ENCODE measurements at regions not wholly inside any gene's neighbourhood (a gene's known extent, or its start where the extent isn't known, plus 50 kb on each side); places are given as distances from the start of the nearest gene placed in this dataset.

GRCh38 chr9:22954964-22955363 lies 508.3 kb downstream of the DMRTA1 start:
- no CpG with 5 or more reads among the region's 5 CpGs for WGBS, 2 donors (ENCODE audit: extremely low coverage in 2 of 2, insufficient read length in 2 of 2, insufficient replicate concordance in 1 of 2)
- no peak overlapping the region for H3K18ac ChIP-seq (ENCODE audit: low read length)
- no peak overlapping the region for H2BK120ac ChIP-seq (ENCODE audit: low read depth, low read length)
- no peak overlapping the region for H3K4me3 ChIP-seq (ENCODE audit: low read length in 2 of 2)
- no peaks in the 10 kb centered on the region for H3K4me1 ChIP-seq (ENCODE audit: control insufficient read depth in 2 of 2, insufficient read depth in 1 of 2, low read depth in 1 of 2, low read length in 2 of 2)
- H3K9me3 ChIP-seq (replicated peaks in 1 of 2; ENCODE audit: control insufficient read depth in 2 of 2, insufficient read depth in 1 of 2, low read depth in 1 of 2, low read length in 2 of 2), result no peaks in the 10 kb centered on the region
- no peaks in the 10 kb centered on the region for H3K27me3 ChIP-seq (ENCODE audit: control insufficient read depth in 3 of 3, insufficient read depth in 3 of 3, low read depth in 1 of 3, low read length in 3 of 3)
- no peak overlapping the region for H4K91ac ChIP-seq (ENCODE audit: low read depth, low read length, poor library complexity)
- no peak overlapping the region for H3K9ac ChIP-seq (ENCODE audit: low read depth, low read length, poor library complexity)
- H3K36me3 ChIP-seq (replicated peaks in 1 of 2; ENCODE audit: control insufficient read depth in 2 of 2, insufficient read depth in 2 of 2, low read length in 2 of 2), result no peaks in the 10 kb centered on the region
- H4K8ac ChIP-seq (ENCODE audit: low read depth, low read length), result no peak overlapping the region
- H3K79me1 ChIP-seq (ENCODE audit: low read depth, low read length), result no peaks in the 10 kb centered on the region
- no peak overlapping the region for H2AK5ac ChIP-seq (ENCODE audit: low read depth, low read length)
- no peak overlapping the region for H2BK5ac ChIP-seq (ENCODE audit: low read length)
- H2AFZ ChIP-seq (ENCODE audit: low read length), result no peak overlapping the region
- H3K14ac ChIP-seq (ENCODE audit: low read length), result no peak overlapping the region
- no peak overlapping the region for H3K23ac ChIP-seq (ENCODE audit: low read depth, low read length, poor library complexity)
- no peak overlapping the region for H3K4me2 ChIP-seq (ENCODE audit: insufficient read depth, low read length, poor library complexity, severe bottlenecking)
- no peak overlapping the region for H2BK15ac ChIP-seq (ENCODE audit: low read length)
- no peak for DNase-seq (ENCODE audit: low spot score)
- H3K4ac ChIP-seq (ENCODE audit: low read length), result no peak overlapping the region
- H3K27ac ChIP-seq (replicated peaks; ENCODE audit: low read length), result no peak overlapping the region
- H2BK12ac ChIP-seq (ENCODE audit: low read length), result no peak overlapping the region

GRCh38 chr9:22969350-22969979 lies 522.8 kb downstream of the DMRTA1 start:
- Histone ChIP-seq H2BK12ac (ENCODE audit: low read length) (no peak overlapping the region), H2AFZ (ENCODE audit: low read length) (no peak overlapping the region), H2BK120ac (ENCODE audit: low read depth, low read length) (no peak overlapping the region), H3K9me3 (replicated peaks in 1 of 2; ENCODE audit: control insufficient read depth in 2 of 2, insufficient read depth in 1 of 2, low read depth in 1 of 2, low read length in 2 of 2) (no peaks in the 10 kb centered on the region), H3K27me3 (ENCODE audit: control insufficient read depth in 3 of 3, insufficient read depth in 3 of 3, low read depth in 1 of 3, low read length in 3 of 3) (no peaks in the 10 kb centered on the region), H4K91ac (ENCODE audit: low read depth, low read length, poor library complexity) (no peak overlapping the region), H3K27ac (replicated peaks; ENCODE audit: low read length) (no peak overlapping the region), H3K4ac (ENCODE audit: low read length) (no peak overlapping the region), H3K36me3 (replicated peaks in 1 of 2; ENCODE audit: control insufficient read depth in 2 of 2, insufficient read depth in 2 of 2, low read length in 2 of 2) (no peaks in the 10 kb centered on the region), H2BK5ac (ENCODE audit: low read length) (no peak overlapping the region), H3K9ac (ENCODE audit: low read depth, low read length, poor library complexity) (no peak overlapping the region), H4K8ac (ENCODE audit: low read depth, low read length) (no peak overlapping the region), H3K4me2 (ENCODE audit: insufficient read depth, low read length, poor library complexity, severe bottlenecking) (no peak overlapping the region), H3K14ac (ENCODE audit: low read length) (no peak overlapping the region), H2BK15ac (ENCODE audit: low read length) (no peak overlapping the region), H3K4me1 (ENCODE audit: control insufficient read depth in 2 of 2, insufficient read depth in 1 of 2, low read depth in 1 of 2, low read length in 2 of 2) (no peaks in the 10 kb centered on the region), H3K4me3 (ENCODE audit: low read length in 2 of 2) (no peak overlapping the region), H3K79me1 (ENCODE audit: low read depth, low read length) (no peaks in the 10 kb centered on the region), H2AK5ac (ENCODE audit: low read depth, low read length) (no peak overlapping the region), H3K18ac (ENCODE audit: low read length) (no peak overlapping the region), H3K23ac (ENCODE audit: low read depth, low read length, poor library complexity) (no peak overlapping the region)
- DNase-seq (ENCODE audit: low spot score), result no peak

GRCh38 chr9:22970434-22970975 lies 523.9 kb downstream of the DMRTA1 start:
- no peak overlapping the region for H3K23ac ChIP-seq (ENCODE audit: low read depth, low read length, poor library complexity)
- H3K14ac ChIP-seq (ENCODE audit: low read length), result no peak overlapping the region
- H4K8ac ChIP-seq (ENCODE audit: low read depth, low read length), result no peak overlapping the region
- no peak overlapping the region for H4K91ac ChIP-seq (ENCODE audit: low read depth, low read length, poor library complexity)
- no peak overlapping the region for H3K4me3 ChIP-seq (ENCODE audit: low read length in 2 of 2)
- H3K27ac ChIP-seq (replicated peaks; ENCODE audit: low read length), result no peak overlapping the region
- H2AFZ ChIP-seq (ENCODE audit: low read length), result no peak overlapping the region
- no peak overlapping the region for H3K4ac ChIP-seq (ENCODE audit: low read length)
- H3K36me3 ChIP-seq (replicated peaks in 1 of 2; ENCODE audit: control insufficient read depth in 2 of 2, insufficient read depth in 2 of 2, low read length in 2 of 2), result no peaks in the 10 kb centered on the region
- H3K79me1 ChIP-seq (ENCODE audit: low read depth, low read length), result no peaks in the 10 kb centered on the region
- H2BK15ac ChIP-seq (ENCODE audit: low read length), result no peak overlapping the region
- no peaks in the 10 kb centered on the region for H3K4me1 ChIP-seq (ENCODE audit: control insufficient read depth in 2 of 2, insufficient read depth in 1 of 2, low read depth in 1 of 2, low read length in 2 of 2)
- no peaks in the 10 kb centered on the region for H3K27me3 ChIP-seq (ENCODE audit: control insufficient read depth in 3 of 3, insufficient read depth in 3 of 3, low read depth in 1 of 3, low read length in 3 of 3)
- no peaks in the 10 kb centered on the region for H3K9me3 ChIP-seq (replicated peaks in 1 of 2; ENCODE audit: control insufficient read depth in 2 of 2, insufficient read depth in 1 of 2, low read depth in 1 of 2, low read length in 2 of 2)
- H2BK12ac ChIP-seq (ENCODE audit: low read length), result no peak overlapping the region
- H3K18ac ChIP-seq (ENCODE audit: low read length), result no peak overlapping the region
- no peak overlapping the region for H2BK5ac ChIP-seq (ENCODE audit: low read length)
- no peak overlapping the region for H2AK5ac ChIP-seq (ENCODE audit: low read depth, low read length)
- no peak for DNase-seq (ENCODE audit: low spot score)
- H3K4me2 ChIP-seq (ENCODE audit: insufficient read depth, low read length, poor library complexity, severe bottlenecking), result no peak overlapping the region
- no peak overlapping the region for H2BK120ac ChIP-seq (ENCODE audit: low read depth, low read length)
- no peak overlapping the region for H3K9ac ChIP-seq (ENCODE audit: low read depth, low read length, poor library complexity)
- no CpG with 5 or more reads among the region's 7 CpGs for WGBS, 2 donors (ENCODE audit: extremely low coverage in 2 of 2, insufficient read length in 2 of 2, insufficient replicate concordance in 1 of 2)

- Histone ChIP-seq H3K14ac (ENCODE audit: low read length) (no peak overlapping the region), H2BK5ac (ENCODE audit: low read length) (no peak overlapping the region), H3K4me1 (ENCODE audit: control insufficient read depth in 2 of 2, insufficient read depth in 1 of 2, low read depth in 1 of 2, low read length in 2 of 2) (no peaks in the 10 kb centered on the region), H3K79me1 (ENCODE audit: low read depth, low read length) (no peaks in the 10 kb centered on the region), H2BK120ac (ENCODE audit: low read depth, low read length) (no peak overlapping the region), H2AFZ (ENCODE audit: low read length) (no peak overlapping the region), H3K18ac (ENCODE audit: low read length) (no peak overlapping the region), H3K23ac (ENCODE audit: low read depth, low read length, poor library complexity) (no peak overlapping the region), H3K4me3 (ENCODE audit: low read length in 2 of 2) (no peak overlapping the region), H3K36me3 (replicated peaks in 1 of 2; ENCODE audit: control insufficient read depth in 2 of 2, insufficient read depth in 2 of 2, low read length in 2 of 2) (no peaks in the 10 kb centered on the region), H3K27ac (replicated peaks; ENCODE audit: low read length) (no peak overlapping the region), H3K27me3 (ENCODE audit: control insufficient read depth in 3 of 3, insufficient read depth in 3 of 3, low read depth in 1 of 3, low read length in 3 of 3) (no peaks in the 10 kb centered on the region), H3K9me3 (replicated peaks in 1 of 2; ENCODE audit: control insufficient read depth in 2 of 2, insufficient read depth in 1 of 2, low read depth in 1 of 2, low read length in 2 of 2) (no peaks in the 10 kb centered on the region), H3K4me2 (ENCODE audit: insufficient read depth, low read length, poor library complexity, severe bottlenecking) (no peak overlapping the region), H3K9ac (ENCODE audit: low read depth, low read length, poor library complexity) (no peak overlapping the region), H4K8ac (ENCODE audit: low read depth, low read length) (no peak overlapping the region), H2BK12ac (ENCODE audit: low read length) (no peak overlapping the region), H3K4ac (ENCODE audit: low read length) (no peak overlapping the region), H2BK15ac (ENCODE audit: low read length) (no peak overlapping the region), H2AK5ac (ENCODE audit: low read depth, low read length) (no peak overlapping the region), H4K91ac (ENCODE audit: low read depth, low read length, poor library complexity) (no peak overlapping the region)
- no peak for DNase-seq (ENCODE audit: low spot score)
- no CpG with 5 or more reads among the region's 3 CpGs for WGBS, 2 donors (ENCODE audit: extremely low coverage in 2 of 2, insufficient read length in 2 of 2, insufficient replicate concordance in 1 of 2)
Observed at GRCh38 chr9:22975951-22976350, 529.3 kb downstream of the DMRTA1 start.
